HUES6 (cell line): ENCODE measurements at regions not wholly inside any gene's neighbourhood (a gene's known extent, or its start where the extent isn't known, plus 50 kb on each side); places are given as distances from the start of the nearest gene placed in this dataset.

Experiments
- H3K27ac ChIP-seq: 2 replicates; pipeline ENCODE4 v1.7.0; 2013; ENCODE audit warnings: low read depth, mild to moderate bottlenecking, low read length, inconsistent platforms
- H3K27me3 ChIP-seq: 2 replicates; pipeline ENCODE4 v1.6.1; 2013; ENCODE audit warnings: low read length; ENCODE audit not compliant: control insufficient read depth, insufficient read depth
- H3K36me3 ChIP-seq: 2 replicates; pipeline ENCODE4 v1.6.1; 2013; ENCODE audit warnings: low read length; ENCODE audit not compliant: control insufficient read depth, insufficient read depth
- H3K4me1 ChIP-seq: 2 replicates; pipeline ENCODE4 v1.6.1; 2013; ENCODE audit warnings: low read length; ENCODE audit not compliant: control insufficient read depth, insufficient read depth
- H3K4me3 ChIP-seq: 2 replicates; pipeline ENCODE4 v1.5.1; 2013; ENCODE audit warnings: low read depth, low read length
- H3K9ac ChIP-seq: one replicate; pipeline ENCODE4 v1.6.1; 2013; ENCODE audit warnings: mild to moderate bottlenecking, low read length
- H3K9me3 ChIP-seq: 2 replicates; pipeline ENCODE4 v1.6.1; 2013; ENCODE audit warnings: low read depth, low read length; ENCODE audit not compliant: control insufficient read depth, insufficient read depth

- Histone ChIP-seq H3K27me3 (0 out of 2 replicates have a peak, but pooled peaks cover 2% of the 10 kb centered on the region), H3K9ac (no peak overlapping the region), H3K36me3 (no peaks in the 10 kb centered on the region), H3K27ac (no peak overlapping the region), H3K9me3 (peaks cover 19% of the 10 kb centered on the region), H3K4me3 (no peak overlapping the region), H3K4me1 (no peaks in the 10 kb centered on the region; the same call in 1 of the 2 replicates)
Observed at GRCh38 chr16:86018941-86019340, 120.0 kb downstream of the IRF8 start.

- H3K9ac ChIP-seq: no peak overlapping the region
- no peak overlapping the region for H3K27ac ChIP-seq
- H3K36me3 ChIP-seq: no peaks in the 10 kb centered on the region
- peaks cover 24% of the 10 kb centered on the region for H3K9me3 ChIP-seq
- H3K4me3 ChIP-seq: no peak overlapping the region
- 0 out of 2 replicates have a peak, but pooled peaks cover 2% of the 10 kb centered on the region for H3K27me3 ChIP-seq
- no peaks in the 10 kb centered on the region; the same call in 1 of the 2 replicates for H3K4me1 ChIP-seq
Observed at GRCh38 chr16:86019446-86020047, 120.6 kb downstream of the IRF8 start.

GRCh38 chr16:86020971-86021370 is 122.0 kb downstream of the IRF8 start:
- Histone ChIP-seq H3K27me3 (0 out of 2 replicates have a peak, but pooled peaks cover 2% of the 10 kb centered on the region), H3K9ac (no peak overlapping the region), H3K9me3 (peaks cover 31% of the 10 kb centered on the region), H3K4me1 (peaks cover 3% of the 10 kb centered on the region; the same call in 1 of the 2 replicates), H3K36me3 (no peaks in the 10 kb centered on the region), H3K4me3 (no peak overlapping the region), H3K27ac (no peak overlapping the region)

GRCh38 chr16:86022381-86022960 is 123.5 kb downstream of the IRF8 start:
- H3K36me3 ChIP-seq: no peaks in the 10 kb centered on the region
- peak overlapping the region; percentile 31 for H3K9ac ChIP-seq

GRCh38 chr16:86024210-86024609 is 125.2 kb downstream of the IRF8 start:
- Histone ChIP-seq H3K4me3 (no peak overlapping the region), H3K27ac (no peak overlapping the region), H3K4me1 (peaks cover 4% of the 10 kb centered on the region; the same call in 1 of the 2 replicates), H3K9me3 (peaks cover 31% of the 10 kb centered on the region), H3K36me3 (no peaks in the 10 kb centered on the region), H3K9ac (no peak overlapping the region), H3K27me3 (0 out of 2 replicates have a peak, but pooled peaks cover 2% of the 10 kb centered on the region)

More at GRCh38 chr16:86022381-86022960, 123.5 kb downstream of the IRF8 start:
- H3K9me3 ChIP-seq: peaks cover 31% of the 10 kb centered on the region
- no peak overlapping the region for H3K27ac ChIP-seq
- 0 out of 2 replicates have a peak, but pooled peaks cover 2% of the 10 kb centered on the region for H3K27me3 ChIP-seq
- H3K4me3 ChIP-seq: no peak overlapping the region
- H3K4me1 ChIP-seq: peaks cover 3% of the 10 kb centered on the region; the same call in 1 of the 2 replicates

- H3K4me1 ChIP-seq: peaks cover 10% of the 10 kb centered on the region; the same call in 1 of the 2 replicates
Observed at GRCh38 chr16:86025706-86026105, 126.7 kb downstream of the IRF8 start.

GRCh38 chr16:86026171-86026910 is 127.4 kb downstream of the IRF8 start:
- peaks cover 24% of the 10 kb centered on the region for H3K9me3 ChIP-seq
- no peaks in the 10 kb centered on the region for H3K36me3 ChIP-seq
- no peak overlapping the region for H3K4me3 ChIP-seq
- H3K27ac ChIP-seq: no peak overlapping the region
- H3K27me3 ChIP-seq: no peaks in the 10 kb centered on the region
- no peak overlapping the region for H3K9ac ChIP-seq
- peaks cover 10% of the 10 kb centered on the region; the same call in 1 of the 2 replicates for H3K4me1 ChIP-seq

More at GRCh38 chr16:86025706-86026105, 126.7 kb downstream of the IRF8 start:
- no peak overlapping the region for H3K9ac ChIP-seq
- H3K4me3 ChIP-seq: no peak overlapping the region
- H3K27ac ChIP-seq: no peak overlapping the region
- no peaks in the 10 kb centered on the region for H3K27me3 ChIP-seq
- peaks cover 23% of the 10 kb centered on the region for H3K9me3 ChIP-seq
- H3K36me3 ChIP-seq: no peaks in the 10 kb centered on the region

GRCh38 chr16:86026916-86027315 is 128.0 kb downstream of the IRF8 start:
- Histone ChIP-seq H3K4me1 (peaks cover 11% of the 10 kb centered on the region; the same call in 1 of the 2 replicates), H3K4me3 (no peak overlapping the region), H3K27ac (no peak overlapping the region), H3K36me3 (no peaks in the 10 kb centered on the region), H3K9ac (no peak overlapping the region), H3K27me3 (no peaks in the 10 kb centered on the region), H3K9me3 (peaks cover 25% of the 10 kb centered on the region)

- Histone ChIP-seq H3K9ac (no peak overlapping the region), H3K36me3 (no peaks in the 10 kb centered on the region), H3K4me1 (peaks cover 18% of the 10 kb centered on the region; the same call in 1 of the 2 replicates), H3K27me3 (no peaks in the 10 kb centered on the region), H3K27ac (no peak overlapping the region), H3K9me3 (peaks cover 25% of the 10 kb centered on the region), H3K4me3 (no peak overlapping the region)
Observed at GRCh38 chr16:86027373-86028126, 128.6 kb downstream of the IRF8 start.

GRCh38 chr16:86029131-86029741 is 130.3 kb downstream of the IRF8 start:
- Histone ChIP-seq H3K4me1 (peaks cover 27% of the 10 kb centered on the region; the same call in 1 of the 2 replicates), H3K4me3 (no peak overlapping the region), H3K27me3 (peaks cover 8% of the 10 kb centered on the region; the same call in 1 of the 2 replicates), H3K9ac (no peak overlapping the region), H3K9me3 (peaks cover 17% of the 10 kb centered on the region), H3K27ac (no peak overlapping the region), H3K36me3 (no peaks in the 10 kb centered on the region)
